Suppressor macrophage (primary cell): ENCODE measurements at regions not wholly inside any gene's neighbourhood (a gene's known extent, or its start where the extent isn't known, plus 50 kb on each side); places are given as distances from the start of the nearest gene placed in this dataset.
A peak's percentile ranks its signal among the peaks of the same experiment; 100 is the strongest.

Source experiments
- DNase-seq, 4 experiments: peaks; one replicate each; pipeline ENCODE4 v3.0.0-alpha.2; 2020 to 2022

- DNase-seq, result no peak
Observed at GRCh38 chr14:25136811-25137210, 86.9 kb upstream of the STXBP6 start.

GRCh38 chr14:25134184-25134583 is 84.2 kb upstream of the STXBP6 start:
- DNase-seq, result no peak

- peak; percentile 51 to 79 (median 70) for DNase-seq
Observed at GRCh38 chr14:25132732-25133422, 82.9 kb upstream of the STXBP6 start.

GRCh38 chr14:25132094-25132493 is 82.1 kb upstream of the STXBP6 start:
- DNase-seq, result no peak

GRCh38 chr14:25122843-25123242 is 72.9 kb upstream of the STXBP6 start:
- DNase-seq, result no peak

GRCh38 chr14:25122211-25122610 is 72.3 kb upstream of the STXBP6 start:
- peak; percentile 19 to 54 (median 36) for DNase-seq

GRCh38 chr14:25121337-25122129 is 71.6 kb upstream of the STXBP6 start:
- no peak for DNase-seq

GRCh38 chr14:25120261-25120660 is 70.3 kb upstream of the STXBP6 start:
- no peak for DNase-seq

- no peak for DNase-seq
Observed at GRCh38 chr14:25118671-25119070, 68.7 kb upstream of the STXBP6 start.

- DNase-seq, result no peak
Observed at GRCh38 chr14:25117342-25117741, 67.4 kb upstream of the STXBP6 start.

GRCh38 chr14:25116607-25117006 is 66.7 kb upstream of the STXBP6 start:
- DNase-seq, result no peak

GRCh38 chr14:25113394-25113793 is 63.4 kb upstream of the STXBP6 start:
- DNase-seq, result no peak

- DNase-seq, result no peak
Observed at GRCh38 chr14:25111061-25111601, 61.2 kb upstream of the STXBP6 start.

GRCh38 chr14:25110106-25110505 is 60.2 kb upstream of the STXBP6 start:
- DNase-seq, result no peak

GRCh38 chr14:25108959-25109358 is 59.0 kb upstream of the STXBP6 start:
- DNase-seq, result no peak

- DNase-seq, result no peak
Observed at GRCh38 chr14:25108291-25108690, 58.3 kb upstream of the STXBP6 start.

GRCh38 chr14:25103820-25104219 is 53.9 kb upstream of the STXBP6 start:
- no peak for DNase-seq

- peak; percentile 10 to 66 (median 38) for DNase-seq
Observed at GRCh38 chr14:25103271-25103670, 53.3 kb upstream of the STXBP6 start.

- no peak for DNase-seq
Observed at GRCh38 chr14:25102788-25103187, 52.8 kb upstream of the STXBP6 start.

GRCh38 chr14:25101276-25101675 is 51.3 kb upstream of the STXBP6 start:
- DNase-seq, result no peak
